PC-3 (cell line): ENCODE measurements at regions not wholly inside any gene's neighbourhood (a gene's known extent, or its start where the extent isn't known, plus 50 kb on each side); places are given as distances from the start of the nearest gene placed in this dataset.

ENCODE experiments used
- ATAC-seq: fragments of 200-7000 bp; cut with Tn5 transposase; 2 replicates; pipeline ENCODE4 v1.9.1; 2020; ENCODE audit warnings: mild to moderate bottlenecking, moderate library complexity
- BruUV-seq: library from RNA; stranded (reverse); fragments of 400-500 nt; replicated peaks from 2 replicates; lab custom pipeline; 2021; lab: Mats Ljungman, UMichigan
- CTCF ChIA-PET: fragments of 300-600 bp; sonication (Branson Sonifier 250); formaldehyde crosslinking; loops from one replicate; lab custom pipeline; 2022; ENCODE audit warnings: antibody characterized with exemption; lab: Charles Lee
- POLR2A ChIA-PET: fragments of 300-600 bp; sonication (Branson Sonifier 250); formaldehyde crosslinking; loops from one replicate; lab custom pipeline; 2022; ENCODE audit warnings: antibody characterized with exemption; ENCODE audit not compliant: unreplicated experiment; lab: Charles Lee
- DNase-seq: peaks from one replicate; pipeline ENCODE4 v3.0.0-alpha.2; 2015
- H2AFZ ChIP-seq: fragments of 300-600 bp; sonication (generic); 2 replicates; pipeline ENCODE4 v1.6.0; 2016; ENCODE audit warnings: antibody characterized with exemption, low read length
- H3F3A ChIP-seq: fragments of 300-600 bp; sonication (generic); one replicate; pipeline ENCODE4 v1.6.0; 2017; ENCODE audit warnings: antibody characterized with exemption, low read length, control low read depth, mild to moderate bottlenecking; ENCODE audit not compliant: unreplicated experiment
- H3K27ac ChIP-seq: fragments of 300-600 bp; sonication (generic); 2 replicates; pipeline ENCODE4 v1.5.1; 2016; ENCODE audit warnings: mild to moderate bottlenecking, low read length
- H3K27me3 ChIP-seq: fragments of 300-600 bp; sonication (generic); 2 replicates; pipeline ENCODE4 v1.6.1; 2016; ENCODE audit warnings: low read length, mixed read lengths
- H3K36me3 ChIP-seq: fragments of 300-600 bp; sonication (generic); 2 replicates; pipeline ENCODE4 v1.6.1; 2016; ENCODE audit warnings: low read depth, mixed run types, low read length, mixed read lengths
- H3K4me1 ChIP-seq: fragments of 300-600 bp; sonication (generic); 2 replicates; pipeline ENCODE4 v1.5.1; 2016; ENCODE audit warnings: low read length; ENCODE audit not compliant: insufficient read depth
- H3K4me2 ChIP-seq: fragments of 300-600 bp; sonication (generic); 2 replicates; pipeline ENCODE4 v1.6.0; 2016; ENCODE audit warnings: low read length
- H3K4me3 ChIP-seq: fragments of 300-600 bp; sonication (generic); 2 replicates; pipeline ENCODE4 v1.5.1; 2016; ENCODE audit warnings: mild to moderate bottlenecking, low read length, mixed read lengths
- H3K79me2 ChIP-seq: fragments of 300-600 bp; sonication (generic); 2 replicates; pipeline ENCODE4 v1.6.1; 2017; ENCODE audit warnings: low read length, mixed read lengths
- H3K9ac ChIP-seq: fragments of 300-600 bp; sonication (generic); 2 replicates; pipeline ENCODE4 v1.6.0; 2016; ENCODE audit warnings: mild to moderate bottlenecking, low read length
- H3K9me2 ChIP-seq: fragments of 300-600 bp; sonication (generic); replicated peaks from 2 replicates; pipeline ENCODE4 v1.6.1; 2016; ENCODE audit warnings: mixed run types, low read length, mixed read lengths
- H3K9me3 ChIP-seq: fragments of 300-600 bp; sonication (generic); 2 replicates; pipeline ENCODE4 v1.6.1; 2016; ENCODE audit warnings: low read length, mixed read lengths
- H4K20me1 ChIP-seq: fragments of 300-600 bp; sonication (generic); 2 replicates; pipeline ENCODE4 v1.6.1; 2016; ENCODE audit warnings: low read length, mixed read lengths
- CTCF ChIP-seq: fragments of 300-600 bp; sonication (generic); conservative IDR thresholded peaks from 2 replicates; pipeline ENCODE4 v1.5.1; 2017; ENCODE audit warnings: antibody characterized with exemption, low read depth, mild to moderate bottlenecking, low read length
- EZH2 ChIP-seq: fragments of 300-600 bp; sonication (generic); IDR thresholded peaks from one replicate; pipeline ENCODE4 v1.6.1; 2017; ENCODE audit warnings: antibody characterized with exemption, mild to moderate bottlenecking, low read length; ENCODE audit not compliant: unreplicated experiment
- EZH2phosphoT487 ChIP-seq: fragments of 300-600 bp; sonication (generic); IDR thresholded peaks from 2 replicates; pipeline ENCODE4 v1.6.1; 2018; ENCODE audit warnings: mild to moderate bottlenecking, antibody characterized with exemption, low read length, borderline replicate concordance
- intact Hi-C: fragments of 100-400 bp; cut with micrococcal nuclease; formaldehyde crosslinking; loops from 2 replicates; pipeline ENCODE4 v1.9.0; 2023

- no peaks in the 10 kb centered on the region for H3F3A ChIP-seq
- H2AFZ ChIP-seq, result no peak overlapping the region
- H3K9ac ChIP-seq, result no peak overlapping the region
- H3K79me2 ChIP-seq, result no peaks in the 10 kb centered on the region
- H3K4me3 ChIP-seq, result no peak overlapping the region
- no peaks in the 10 kb centered on the region for H4K20me1 ChIP-seq
- intact Hi-C loops, result no loop called here
- no peak for TF ChIP-seq EZH2
- TF ChIP-seq EZH2phosphoT487, result no peak
- no peak for TF ChIP-seq CTCF
- H3K27me3 ChIP-seq, result no peaks in the 10 kb centered on the region
- no peaks in the 10 kb centered on the region for H3K36me3 ChIP-seq
- no peak overlapping the region for H3K27ac ChIP-seq
- ChIA-PET POLR2A (no interaction called here), CTCF (no interaction called here)
- no peaks in the 10 kb centered on the region for H3K9me3 ChIP-seq
- H3K4me2 ChIP-seq, result no peak overlapping the region
- no peaks in the 10 kb centered on the region for H3K9me2 ChIP-seq
- peaks cover 7% of the 10 kb centered on the region for H3K4me1 ChIP-seq
- ATAC-seq (no peak), DNase-seq (no peak)
- no TSS peak for BruUV-seq
Observed at GRCh38 chr1:10905841-10906655, 106.4 kb upstream of the TARDBP start.

DNA sequence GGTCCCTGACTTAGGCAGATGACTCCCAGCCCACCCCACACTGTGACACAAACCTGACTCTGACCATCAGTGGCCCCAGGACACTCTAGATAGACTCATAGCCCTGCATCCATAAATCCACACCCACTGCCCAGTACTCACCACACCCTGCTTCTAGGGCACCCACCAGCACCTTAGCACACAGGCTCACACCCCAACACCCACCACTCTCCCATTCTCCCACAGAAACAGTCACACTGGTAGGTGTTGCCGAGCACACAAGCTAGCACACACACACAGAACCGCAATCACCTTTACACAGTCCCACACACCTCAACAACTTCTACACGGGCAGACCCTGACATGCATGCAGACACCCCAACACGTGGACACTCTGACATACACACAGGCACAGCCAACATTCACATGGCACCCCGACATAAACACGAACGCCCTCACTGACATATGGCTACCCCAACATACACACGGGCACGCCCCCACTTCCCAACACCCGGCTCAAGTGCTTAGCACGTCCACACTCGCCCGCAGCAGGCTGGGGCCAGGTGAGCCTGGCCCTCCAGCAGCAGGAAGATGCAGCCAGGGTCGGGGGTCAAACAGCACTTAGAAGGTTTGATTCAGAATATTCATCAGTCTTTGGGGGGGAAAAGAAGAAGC lies 105.5 kb upstream of the TARDBP start:
- no TSS peak for BruUV-seq
- no peak overlapping the region for H3K9ac ChIP-seq
- no peak for DNase-seq
- H3F3A ChIP-seq, result no peaks in the 10 kb centered on the region
- ChIA-PET CTCF (no interaction called here), POLR2A (no interaction called here)
- H3K4me3 ChIP-seq, result no peak overlapping the region
- no peaks in the 10 kb centered on the region for H3K4me1 ChIP-seq
- ATAC-seq, result no peak
- no peak overlapping the region for H3K4me2 ChIP-seq
- H3K36me3 ChIP-seq, result no peaks in the 10 kb centered on the region
- H3K27me3 ChIP-seq, result no peaks in the 10 kb centered on the region
- TF ChIP-seq EZH2phosphoT487, result no peak
- no peak for TF ChIP-seq CTCF
- no peak for TF ChIP-seq EZH2
- no peaks in the 10 kb centered on the region for H3K9me2 ChIP-seq
- H3K27ac ChIP-seq, result no peak overlapping the region
- H3K9me3 ChIP-seq, result no peaks in the 10 kb centered on the region
- H4K20me1 ChIP-seq, result no peaks in the 10 kb centered on the region
- no peaks in the 10 kb centered on the region for H3K79me2 ChIP-seq
- H2AFZ ChIP-seq, result no peak overlapping the region
- intact Hi-C loops, result no loop called here

DNA sequence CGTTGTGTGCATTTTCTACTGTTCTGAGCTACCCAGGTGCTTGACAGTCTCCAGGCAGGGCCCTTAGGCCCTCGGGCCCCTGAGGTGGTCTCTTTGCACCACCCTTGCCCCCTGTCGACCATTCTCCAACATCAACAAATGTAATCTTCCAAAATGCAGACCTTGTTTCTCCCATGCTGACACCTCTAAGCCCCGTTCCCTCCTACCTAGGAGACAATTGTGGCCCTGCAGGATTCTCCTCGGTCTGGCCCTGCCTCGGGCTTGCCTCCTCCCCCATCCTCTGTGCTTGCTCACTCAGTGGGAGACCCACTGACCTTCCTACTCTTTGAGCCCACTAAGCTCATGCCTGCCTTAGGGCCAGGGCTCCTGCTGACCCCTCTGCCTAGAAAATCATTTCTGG lies 104.2 kb upstream of the TARDBP start:
- H3K4me1 ChIP-seq, result no peaks in the 10 kb centered on the region
- H3K4me3 ChIP-seq, result no peak overlapping the region
- ChIA-PET POLR2A (no interaction called here), CTCF (no interaction called here)
- no peaks in the 10 kb centered on the region for H3K9me2 ChIP-seq
- no peaks in the 10 kb centered on the region for H3K27me3 ChIP-seq
- no peaks in the 10 kb centered on the region for H3K79me2 ChIP-seq
- H2AFZ ChIP-seq, result no peak overlapping the region
- H3K36me3 ChIP-seq, result no peaks in the 10 kb centered on the region
- TF ChIP-seq EZH2phosphoT487, result no peak
- H3K9ac ChIP-seq, result no peak overlapping the region
- no peaks in the 10 kb centered on the region for H3F3A ChIP-seq
- H3K27ac ChIP-seq, result no peak overlapping the region
- DNase-seq (no peak), ATAC-seq (no peak)
- intact Hi-C loops, result no loop called here
- no peaks in the 10 kb centered on the region for H4K20me1 ChIP-seq
- H3K9me3 ChIP-seq, result no peaks in the 10 kb centered on the region
- H3K4me2 ChIP-seq, result no peak overlapping the region
- BruUV-seq, result no TSS peak
